H9 (cell line): ENCODE measurements at regions not wholly inside any gene's neighbourhood (a gene's known extent, or its start where the extent isn't known, plus 50 kb on each side); places are given as distances from the start of the nearest gene placed in this dataset.

Source experiments
- DNase-seq: peaks from one replicate; pipeline ENCODE4 v3.0.0-alpha.2; 2017
- H2AFZ ChIP-seq: one replicate; pipeline ENCODE4 v1.6.1; 2013; ENCODE audit warnings: mild to moderate bottlenecking, low read length, control low read depth, moderate library complexity
- H2AK5ac ChIP-seq: 2 replicates; pipeline ENCODE4 v1.6.1; 2013; ENCODE audit warnings: low read length, control low read depth, mixed read lengths; ENCODE audit not compliant: insufficient read length
- H2BK120ac ChIP-seq: one replicate; pipeline ENCODE4 v1.6.1; 2013; ENCODE audit warnings: low read depth, mild to moderate bottlenecking, low read length, control low read depth, inconsistent platforms; ENCODE audit not compliant: poor library complexity, severe bottlenecking
- H2BK12ac ChIP-seq: 2 replicates; pipeline ENCODE4 v1.6.1; 2013; ENCODE audit warnings: low read length, control low read depth, mixed read lengths, low read depth; ENCODE audit not compliant: insufficient read length
- H2BK15ac ChIP-seq: 2 replicates; pipeline ENCODE4 v1.6.1; 2013; ENCODE audit warnings: low read depth, low read length, control low read depth
- H2BK20ac ChIP-seq: one replicate; pipeline ENCODE4 v1.6.1; 2013; ENCODE audit warnings: low read depth, mild to moderate bottlenecking, low read length, control low read depth, inconsistent platforms; ENCODE audit not compliant: poor library complexity, severe bottlenecking
- H2BK5ac ChIP-seq: 2 replicates; pipeline ENCODE4 v1.6.1; 2013; ENCODE audit warnings: low read length, control low read depth, mixed read lengths; ENCODE audit not compliant: insufficient read length
- H3K14ac ChIP-seq: 2 replicates; pipeline ENCODE4 v1.6.1; 2013; ENCODE audit warnings: low read length, control low read depth; ENCODE audit not compliant: insufficient read depth
- H3K18ac ChIP-seq: 2 replicates; pipeline ENCODE4 v1.6.1; 2013; ENCODE audit warnings: low read depth, mild to moderate bottlenecking, mixed read lengths, low read length, control low read depth; ENCODE audit not compliant: insufficient read length
- H3K23ac ChIP-seq: 2 replicates; pipeline ENCODE4 v1.6.1; 2013; ENCODE audit warnings: low read length, control low read depth, mixed read lengths, low read depth; ENCODE audit not compliant: insufficient read length
- H3K23me2 ChIP-seq: 2 replicates; pipeline ENCODE4 v1.6.1; 2013; ENCODE audit warnings: low read depth, mild to moderate bottlenecking, mixed read lengths, low read length, control low read depth; ENCODE audit not compliant: insufficient read length, poor library complexity, severe bottlenecking
- H3K27ac ChIP-seq: 2 replicates; pipeline ENCODE4 v1.5.1; 2013; ENCODE audit warnings: low read length, control low read depth, mixed read lengths, low read depth; ENCODE audit not compliant: insufficient read length
- H3K27me3 ChIP-seq: 2 replicates; pipeline ENCODE4 v1.6.1; 2013; ENCODE audit warnings: low read length, control low read depth, inconsistent platforms; ENCODE audit not compliant: insufficient read depth
- H3K4ac ChIP-seq: 2 replicates; pipeline ENCODE4 v1.6.1; 2013; ENCODE audit warnings: low read depth, mild to moderate bottlenecking, control low read depth, inconsistent platforms, low read length, moderate library complexity
- H3K4me1 ChIP-seq: 2 replicates; pipeline ENCODE4 v1.6.1; 2013; ENCODE audit warnings: low read length, control low read depth, inconsistent platforms; ENCODE audit not compliant: insufficient read depth
- H3K4me2 ChIP-seq: 2 replicates; pipeline ENCODE4 v1.6.1; 2013; ENCODE audit warnings: low read length, control low read depth, mixed read lengths; ENCODE audit not compliant: insufficient read length, insufficient read depth
- H3K56ac ChIP-seq: 2 replicates; pipeline ENCODE4 v1.6.1; 2013; ENCODE audit warnings: low read depth, mild to moderate bottlenecking, mixed read lengths, low read length, control low read depth; ENCODE audit not compliant: insufficient read length
- H3K79me1 ChIP-seq: 2 replicates; pipeline ENCODE4 v1.6.1; 2013; ENCODE audit warnings: low read depth, mild to moderate bottlenecking, moderate library complexity, low read length, control low read depth, inconsistent platforms; ENCODE audit not compliant: insufficient read depth, poor library complexity, severe bottlenecking
- H3K79me2 ChIP-seq: 2 replicates; pipeline ENCODE4 v1.6.1; 2013; ENCODE audit warnings: low read length, control low read depth, inconsistent platforms; ENCODE audit not compliant: insufficient read depth
- H3K9ac ChIP-seq: 2 replicates; pipeline ENCODE4 v1.6.1; 2013; ENCODE audit warnings: low read length, control low read depth, mixed read lengths; ENCODE audit not compliant: insufficient read length; ENCODE audit errors: extremely low read depth
- H3K9me3 ChIP-seq: one replicate; pipeline ENCODE4 v1.6.1; 2013; ENCODE audit warnings: low read depth, low read length, inconsistent platforms; ENCODE audit not compliant: control insufficient read depth
- H3T11ph ChIP-seq: one replicate; pipeline ENCODE4 v1.6.1; 2013; ENCODE audit warnings: mild to moderate bottlenecking, low read length, control low read depth, inconsistent platforms
- H4K20me1 ChIP-seq: one replicate; pipeline ENCODE4 v1.6.1; 2013; ENCODE audit not compliant: control insufficient read depth, insufficient read length, insufficient read depth
- H4K5ac ChIP-seq: 2 replicates; pipeline ENCODE4 v1.6.1; 2013; ENCODE audit warnings: low read depth, mild to moderate bottlenecking, mixed read lengths, low read length, control low read depth; ENCODE audit not compliant: insufficient read length
- H4K8ac ChIP-seq: replicated peaks from 2 replicates; pipeline ENCODE4 v1.6.1; 2013; ENCODE audit warnings: low read length, control low read depth, mixed read lengths, low read depth; ENCODE audit not compliant: insufficient read length
- H4K91ac ChIP-seq: 2 replicates; pipeline ENCODE4 v1.6.1; 2013; ENCODE audit warnings: low read depth, mild to moderate bottlenecking, moderate library complexity, mixed read lengths, low read length, control low read depth; ENCODE audit not compliant: insufficient read length
- H3K27ac Mint-ChIP-seq, 3 experiments: 2 replicates in 2 of 3; 3 replicates in 1 of 3; pipeline ENCODE4 v1.8.0; 2020 to 2021; ENCODE audit warnings: mixed read lengths in 3 of 3, mild to moderate bottlenecking in 1 of 3, moderate library complexity in 1 of 3
- H3K27me3 Mint-ChIP-seq: 2 replicates; pipeline ENCODE4 v1.8.0; 2021; ENCODE audit warnings: low read depth, mild to moderate bottlenecking, moderate library complexity, mixed read lengths
- H3K36me3 Mint-ChIP-seq, 3 experiments: 2 replicates in 2 of 3; 3 replicates in 1 of 3; pipeline ENCODE4 v1.8.0; 2020 to 2021; ENCODE audit warnings: low read depth in 3 of 3, mixed read lengths in 3 of 3; ENCODE audit not compliant: insufficient read depth in 1 of 3
- H3K4me1 Mint-ChIP-seq, 2 experiments: 2 replicates each; pipeline ENCODE4 v1.8.0; 2020; ENCODE audit warnings: mixed read lengths in 2 of 2
- H3K4me3 Mint-ChIP-seq, 2 experiments: 2 replicates in 1 of 2; 3 replicates in 1 of 2; pipeline ENCODE4 v1.8.0; 2020 to 2021; ENCODE audit warnings: mild to moderate bottlenecking in 2 of 2, mixed read lengths in 2 of 2, moderate library complexity in 1 of 2
- H3K9me3 Mint-ChIP-seq, 2 experiments: 2 replicates in 1 of 2; 3 replicates in 1 of 2; pipeline ENCODE4 v1.8.0; 2020; ENCODE audit warnings: mild to moderate bottlenecking in 2 of 2, mixed read lengths in 2 of 2, moderate library complexity in 1 of 2
- CTCF ChIP-seq: fragments of 200-600 bp; sonication (generic); conservative IDR thresholded peaks from 3 replicates; pipeline ENCODE4 v1.8.0; 2021; ENCODE audit warnings: antibody characterized with exemption, mild to moderate bottlenecking
- WGBS: extraction: QIAGEN DNeasy Blood & Tissue Kit; methylation state at CpG from one replicate; pipeline ENCODE4 v1.1.7; 2013; ENCODE audit warnings: missing lambda C conversion rate, low lambda C conversion rate, mixed read lengths; ENCODE audit not compliant: insufficient read length; ENCODE audit errors: extremely low coverage; 5-methylcytosine and 5-hydroxymethylcytosine counted together

GRCh38 chr18:77444385-77444784, 194.7 kb downstream of the GALR1 start:
- H3K27ac Mint-ChIP-seq, result peak overlapping the region in 1 of 3 experiments; percentile 76; a peak in 1 of 7 replicates

More at GRCh38 chr18:77444385-77444784, 194.7 kb downstream of the GALR1 start:
- peaks cover 0 to 4% (median 0%) of the 10 kb centered on the region in 3 experiments; a peak in 3 of 7 replicates for H3K36me3 Mint-ChIP-seq
- H2BK20ac ChIP-seq, result no peak overlapping the region
- no peak overlapping the region for H2BK120ac ChIP-seq
- H3K9me3 ChIP-seq, result no peaks in the 10 kb centered on the region
- H3K4me1 Mint-ChIP-seq, result peaks cover 3 to 6% of the 10 kb centered on the region in 2 experiments
- no peak overlapping the region for H3T11ph ChIP-seq
- H2BK15ac ChIP-seq, result no peak overlapping the region
- no peak overlapping the region for H2BK5ac ChIP-seq
- H3K23me2 ChIP-seq, result no peaks in the 10 kb centered on the region
- no peak for TF ChIP-seq CTCF
- no peaks in the 10 kb centered on the region for H3K79me2 ChIP-seq
- no peaks in the 10 kb centered on the region for H3K4me1 ChIP-seq
- WGBS, result no CpG with 5 or more reads among the region's 10 CpGs
- H3K27me3 Mint-ChIP-seq, result no peaks in the 10 kb centered on the region
- H4K91ac ChIP-seq, result no peak overlapping the region
- H4K20me1 ChIP-seq, result no peaks in the 10 kb centered on the region
- no peak overlapping the region for H3K56ac ChIP-seq
- no peak overlapping the region for H2BK12ac ChIP-seq
- no peak overlapping the region for H3K18ac ChIP-seq
- no peak overlapping the region for H4K8ac ChIP-seq
- no peak overlapping the region; a peak in 1 of 5 replicates for H3K4me3 Mint-ChIP-seq
- H2AK5ac ChIP-seq, result no peak overlapping the region
- no peak overlapping the region for H4K5ac ChIP-seq
- H3K23ac ChIP-seq, result no peak overlapping the region
- no peak overlapping the region for H3K27ac ChIP-seq
- no peaks in the 10 kb centered on the region for H3K27me3 ChIP-seq
- H3K9me3 Mint-ChIP-seq, result no peaks in the 10 kb centered on the region
- H3K9ac ChIP-seq, result no peak overlapping the region
- H2AFZ ChIP-seq, result no peak overlapping the region
- no peak overlapping the region for H3K4me2 ChIP-seq
- no peak overlapping the region; the same call in 1 of the 2 replicates for H3K14ac ChIP-seq
- no peak overlapping the region for H3K4ac ChIP-seq
- H3K79me1 ChIP-seq, result no peaks in the 10 kb centered on the region
- DNase-seq, result no peak
